ENCODE measurements at regions not wholly inside any gene's neighbourhood (a gene's known extent, or its start where the extent isn't known, plus 50 kb on each side); places are given as distances from the start of the nearest gene placed in this dataset.

- H3K4me2 ChIP-seq, result no peak overlapping the region
- peaks cover 3% of the 10 kb centered on the region for H3K27me3 Mint-ChIP-seq (ENCODE audit: insufficient read depth, low read depth, poor library complexity)
- no peak for TF ChIP-seq EZH2 (IDR thresholded peaks at IDR 0.05; ENCODE audit: low read depth, unreplicated experiment)
- no peak for TF ChIP-seq STAT1 (IDR thresholded peaks at IDR 0.05; ENCODE audit: unreplicated experiment)
- TF ChIP-seq POLR2AphosphoS5 (IDR thresholded peaks at IDR 0.05; ENCODE audit: low read depth), result no peak
- no peak for TF ChIP-seq ZNF331 (CRISPR knock-in tag; IDR thresholded peaks at IDR 0.05; ENCODE audit: low read depth)
- no peak for TF ChIP-seq NANOG (IDR thresholded peaks at IDR 0.05; ENCODE audit: borderline replicate concordance)
- no peak for TF ChIP-seq ZNF114 (CRISPR knock-in tag; IDR thresholded peaks at IDR 0.05)
- TF ChIP-seq REST (IDR thresholded peaks at IDR 0.05; ENCODE audit: unreplicated experiment), result no peak
- no peak for TF ChIP-seq EZH2phosphoT487 (IDR thresholded peaks at IDR 0.05; ENCODE audit: unreplicated experiment)
- H3K9me3 Mint-ChIP-seq, result no peaks in the 10 kb centered on the region
- H3K4me3 Mint-ChIP-seq, result no peak overlapping the region
- no peak overlapping the region for H3K4me3 ChIP-seq
- no peak for DNase-seq (ENCODE audit: low spot score)
- H3K4me1 ChIP-seq (ENCODE audit: insufficient read depth), result no peaks in the 10 kb centered on the region
- peaks cover 3% of the 10 kb centered on the region; the same call in 1 of the 3 replicates for H3K36me3 Mint-ChIP-seq (ENCODE audit: low read depth)
- no peaks in the 10 kb centered on the region for H3F3A ChIP-seq (replicated peaks; ENCODE audit: low read depth)
- ATAC-seq, result no peak
- H3K9me2 ChIP-seq (ENCODE audit: insufficient read depth), result peaks cover 9% of the 10 kb centered on the region; the same call in 1 of the 2 replicates
- H3K27ac ChIP-seq (ENCODE audit: low read depth), result no peak overlapping the region
- H3K27ac Mint-ChIP-seq, result no peak overlapping the region
- no peaks in the 10 kb centered on the region for H4K20me1 ChIP-seq (replicated peaks; ENCODE audit: insufficient read depth)
- H3K27me3 ChIP-seq (ENCODE audit: insufficient read depth), result no peaks in the 10 kb centered on the region
- H2AFZ ChIP-seq, result no peak overlapping the region
- H3K36me3 ChIP-seq (ENCODE audit: insufficient read depth), result no peaks in the 10 kb centered on the region
- no peaks in the 10 kb centered on the region for H3K79me2 ChIP-seq (replicated peaks; ENCODE audit: insufficient read depth)
- no peaks in the 10 kb centered on the region for H3K4me1 Mint-ChIP-seq
Observed at GRCh38 chr16:13586051-13586450, 333.9 kb upstream of the ERCC4 start.

GRCh38 chr16:13587181-13587580, 332.8 kb upstream of the ERCC4 start:
- Mint-ChIP-seq H3K9me3 (no peaks in the 10 kb centered on the region), H3K27me3 (ENCODE audit: insufficient read depth, low read depth, poor library complexity) (no peaks in the 10 kb centered on the region), H3K4me1 (no peaks in the 10 kb centered on the region), H3K36me3 (ENCODE audit: low read depth) (peaks cover 3% of the 10 kb centered on the region; the same call in 1 of the 3 replicates), H3K27ac (no peak overlapping the region), H3K4me3 (no peak overlapping the region)
- Histone ChIP-seq H3K36me3 (ENCODE audit: insufficient read depth) (no peaks in the 10 kb centered on the region), H3K27ac (ENCODE audit: low read depth) (no peak overlapping the region), H3F3A (replicated peaks; ENCODE audit: low read depth) (no peaks in the 10 kb centered on the region), H4K20me1 (replicated peaks; ENCODE audit: insufficient read depth) (no peaks in the 10 kb centered on the region), H3K4me2 (no peak overlapping the region), H3K4me3 (no peak overlapping the region), H3K27me3 (ENCODE audit: insufficient read depth) (no peaks in the 10 kb centered on the region), H3K4me1 (ENCODE audit: insufficient read depth) (no peaks in the 10 kb centered on the region), H2AFZ (no peak overlapping the region), H3K9me2 (ENCODE audit: insufficient read depth) (peaks cover 9% of the 10 kb centered on the region; the same call in 1 of the 2 replicates), H3K79me2 (replicated peaks; ENCODE audit: insufficient read depth) (no peaks in the 10 kb centered on the region)
- DNase-seq (ENCODE audit: low spot score) (no peak), ATAC-seq (no peak)
- TF ChIP-seq POLR2AphosphoS5 (IDR thresholded peaks at IDR 0.05; ENCODE audit: low read depth), result no peak
- no peak for TF ChIP-seq ZNF462 (CRISPR knock-in tag; IDR thresholded peaks at IDR 0.05)
- no peak for TF ChIP-seq CTCF (conservative IDR thresholded peaks at IDR 0.05; ENCODE audit: low read depth in 2 of 2)
- TF ChIP-seq EZH2phosphoT487 (IDR thresholded peaks at IDR 0.05; ENCODE audit: unreplicated experiment), result no peak
- no peak for TF ChIP-seq CREB1 (CRISPR knock-in tag; IDR thresholded peaks at IDR 0.05; ENCODE audit: low read depth)
- no peak for TF ChIP-seq STAT1 (IDR thresholded peaks at IDR 0.05; ENCODE audit: unreplicated experiment)
